ENCODE measurements at regions not wholly inside any gene's neighbourhood (a gene's known extent, or its start where the extent isn't known, plus 50 kb on each side); places are given as distances from the start of the nearest gene placed in this dataset.

- intact Hi-C loops (cut with micrococcal nuclease) (no loop called here), dilution Hi-C loops (cut with MboI; ENCODE audit: extremely low pct_ligation_motif_present, low sequenced_read_pairs) (no loop called here)
- Histone ChIP-seq H3K4me1 (ENCODE audit: control insufficient read depth, extremely low read depth, insufficient read depth, low read length) (no peaks in the 10 kb centered on the region), H3K9ac (replicated peaks; ENCODE audit: extremely low read depth, insufficient read depth, low read length) (no peak overlapping the region), H3K79me2 (ENCODE audit: control insufficient read depth, insufficient read depth, low read length) (no peaks in the 10 kb centered on the region), H3K27ac (ENCODE audit: insufficient read depth, low read depth, low read length) (no peak overlapping the region), H3K9me3 (replicated peaks; ENCODE audit: control insufficient read depth, insufficient read depth, low read length) (no peaks in the 10 kb centered on the region), H3K4me3 (replicated peaks in 1 of 3; ENCODE audit: insufficient read depth in 1 of 3, low read depth in 1 of 3, low read length in 3 of 3) (no peak overlapping the region), H2AFZ (ENCODE audit: low read depth, low read length) (no peak overlapping the region), H3K27me3 (ENCODE audit: control insufficient read depth in 2 of 2, insufficient read depth in 2 of 2, low read length in 2 of 2) (peaks cover 3 to 6% of the 10 kb centered on the region in 2 experiments), H3K36me3 (ENCODE audit: control insufficient read depth in 2 of 2, extremely low read depth in 1 of 2, insufficient read depth in 2 of 2, low read length in 2 of 2) (no peaks in the 10 kb centered on the region), H4K20me1 (replicated peaks; ENCODE audit: control insufficient read depth, extremely low read depth, insufficient read depth, low read length) (no peaks in the 10 kb centered on the region), H3K9me1 (replicated peaks; ENCODE audit: control insufficient read depth, extremely low read depth, insufficient read depth, low read length) (no peaks in the 10 kb centered on the region), H3K4me2 (ENCODE audit: insufficient read depth, low read length) (no peak overlapping the region)
- FAIRE-seq (no peak), DNase-seq (ENCODE audit: low read depth, low spot score) (no peak)
- ChIA-PET POLR2A (no interaction called here), CTCF (interaction anchor here (1.6 kb wide), 1 partner anchor 11 kb away, joined by 4 read pairs; no protein-coding TSS in a partner anchor)
- TF ChIP-seq CTCF (IDR thresholded peaks at IDR 0.05; ENCODE audit: extremely low read depth in 1 of 2, insufficient read depth in 1 of 2, low read depth in 1 of 2, low read length in 2 of 2) (no peak), JUN (IDR thresholded peaks at IDR 0.05; ENCODE audit: borderline replicate concordance, insufficient read depth, insufficient read length, low read depth) (no peak), EZH2 (IDR thresholded peaks at IDR 0.05; ENCODE audit: borderline replicate concordance, low read depth, low read length, severe bottlenecking) (no peak), FOS (IDR thresholded peaks at IDR 0.05; ENCODE audit: borderline replicate concordance, insufficient read depth, low read length) (no peak), MAX (IDR thresholded peaks at IDR 0.05; ENCODE audit: insufficient read depth, insufficient read length) (no peak), POLR2AphosphoS5 (IDR thresholded peaks at IDR 0.05; ENCODE audit: insufficient read depth, low read depth, low read length) (no peak), GATA2 (IDR thresholded peaks at IDR 0.05; ENCODE audit: insufficient read depth, insufficient read length, low read depth, low read length) (no peak), MYC (IDR thresholded peaks at IDR 0.05; ENCODE audit: low read depth, low read length) (no peak), POLR2A (IDR thresholded peaks at IDR 0.05; ENCODE audit: low read depth, low read length) (no peak)
- BruUV-seq (replicated peaks), result no TSS peak
Observed at GRCh38 chr3:31237887-31238286, 294.8 kb upstream of the STT3B start.

Measured in endothelial cell of umbilical vein (primary cell).